ENCODE measurements at regions not wholly inside any gene's neighbourhood (a gene's known extent, or its start where the extent isn't known, plus 50 kb on each side); places are given as distances from the start of the nearest gene placed in this dataset.

- Histone ChIP-seq H3K27me3 (ENCODE audit: control insufficient read depth, insufficient read depth, low read length) (no peaks in the 10 kb centered on the region), H3K9me3 (ENCODE audit: control insufficient read depth, insufficient read depth, low read length) (no peaks in the 10 kb centered on the region), H3K4me3 (ENCODE audit: low read depth, low read length) (no peak overlapping the region), H3K27ac (ENCODE audit: low read depth, low read length) (no peak overlapping the region)
- ChIA-PET POLR2A (no interaction called here), CTCF (no interaction called here)
- no peak for TF ChIP-seq CTCF (IDR thresholded peaks at IDR 0.05; ENCODE audit: low read depth, low read length)
- DNase-seq (ENCODE audit: low read depth, low spot score) = no peak
These were observed 235.4 kb downstream of the FSCB start for GRCh38 chr14:44271637-44272036.

GRCh38 chr14:44271006-44271405, 236.1 kb downstream of the FSCB start:
- no peak for TF ChIP-seq CTCF (IDR thresholded peaks at IDR 0.05; ENCODE audit: low read depth, low read length)
- no peaks in the 10 kb centered on the region for H3K9me3 ChIP-seq (ENCODE audit: control insufficient read depth, insufficient read depth, low read length)
- no peaks in the 10 kb centered on the region for H3K27me3 ChIP-seq (ENCODE audit: control insufficient read depth, insufficient read depth, low read length)
- POLR2A ChIA-PET = no interaction called here
- no peak for DNase-seq (ENCODE audit: low read depth, low spot score)
- no peak overlapping the region for H3K4me3 ChIP-seq (ENCODE audit: low read depth, low read length)
- H3K27ac ChIP-seq (ENCODE audit: low read depth, low read length) = no peak overlapping the region
- CTCF ChIA-PET = no interaction called here

GRCh38 chr14:44265246-44265645, 241.8 kb downstream of the FSCB start:
- ChIA-PET CTCF (no interaction called here), POLR2A (no interaction called here)
- Histone ChIP-seq H3K4me3 (ENCODE audit: low read depth, low read length) (no peak overlapping the region), H3K27ac (ENCODE audit: low read depth, low read length) (no peak overlapping the region), H3K9me3 (ENCODE audit: control insufficient read depth, insufficient read depth, low read length) (peaks cover 4% of the 10 kb centered on the region; the same call in 1 of the 2 replicates), H3K27me3 (ENCODE audit: control insufficient read depth, insufficient read depth, low read length) (no peaks in the 10 kb centered on the region)
- DNase-seq (ENCODE audit: low read depth, low spot score) = no peak
- no peak for TF ChIP-seq CTCF (IDR thresholded peaks at IDR 0.05; ENCODE audit: low read depth, low read length)

GRCh38 chr14:44215660-44216059, 291.4 kb downstream of the FSCB start:
- POLR2A ChIA-PET = no interaction called here
- no peak for DNase-seq (ENCODE audit: low read depth, low spot score)
- no peak for TF ChIP-seq CTCF (IDR thresholded peaks at IDR 0.05; ENCODE audit: low read depth, low read length)
- Histone ChIP-seq H3K4me3 (ENCODE audit: low read depth, low read length) (no peak overlapping the region), H3K9me3 (ENCODE audit: control insufficient read depth, insufficient read depth, low read length) (no peaks in the 10 kb centered on the region), H3K27me3 (ENCODE audit: control insufficient read depth, insufficient read depth, low read length) (no peaks in the 10 kb centered on the region), H3K27ac (ENCODE audit: low read depth, low read length) (no peak overlapping the region)
- CTCF ChIA-PET = no interaction called here

- no peak for DNase-seq (ENCODE audit: low read depth, low spot score)
- ChIA-PET CTCF (no interaction called here), POLR2A (no interaction called here)
- Histone ChIP-seq H3K9me3 (ENCODE audit: control insufficient read depth, insufficient read depth, low read length) (peaks cover 3% of the 10 kb centered on the region; the same call in 1 of the 2 replicates), H3K27me3 (ENCODE audit: control insufficient read depth, insufficient read depth, low read length) (no peaks in the 10 kb centered on the region), H3K27ac (ENCODE audit: low read depth, low read length) (no peak overlapping the region), H3K4me3 (ENCODE audit: low read depth, low read length) (no peak overlapping the region)
- TF ChIP-seq CTCF (IDR thresholded peaks at IDR 0.05; ENCODE audit: low read depth, low read length) = no peak
These were observed 295.4 kb downstream of the FSCB start for GRCh38 chr14:44211718-44212117.

Measured in AG04450 (cell line).